Pancreas (tissue), 10 donors: ENCODE measurements at regions not wholly inside any gene's neighbourhood (a gene's known extent, or its start where the extent isn't known, plus 50 kb on each side); places are given as distances from the start of the nearest gene placed in this dataset.

Experiments used
- ATAC-seq, 4 donors: fragments of 200-7000 bp; cut with Tn5 transposase; one replicate each; pipeline versions ENCODE4 v1.8.0 to v1.9.1; 2020; ENCODE audit warnings: mild to moderate bottlenecking in 4 of 4, moderate library complexity in 4 of 4
- DNase-seq, 6 donors: peaks; one replicate each; pipeline ENCODE4 v3.0.0-alpha.2; 2020
- FAIRE-seq: peaks from 2 replicates; lab custom pipeline; 2012; peaks lifted over from hg19 to GRCh38; lab: Jason Lieb, UNC
- H3K27ac ChIP-seq, 4 donors: fragments of 200-600 bp; sonication (generic); 1 replicate in 3 of 4; 2 replicates in 1 of 4; pipeline versions ENCODE4 v1.5.0 to v1.8.0; 2020
- H3K27me3 ChIP-seq, 4 donors: fragments of 200-600 bp; one replicate each; pipeline ENCODE4 v1.8.0; 2021
- H3K36me3 ChIP-seq, 3 donors: fragments of 200-600 bp; sonication (generic) in 1 of 3; one replicate each; pipeline versions ENCODE4 v1.5.0 to v1.8.0; 2020 to 2021
- H3K4me1 ChIP-seq, 3 donors: fragments of 200-600 bp; one replicate each; pipeline ENCODE4 v1.8.0; 2021
- H3K4me3 ChIP-seq, 4 donors: fragments of 200-600 bp; sonication (generic) in 2 of 4; one replicate each; pipeline versions ENCODE4 v1.5.0 to v1.8.0; 2020 to 2021
- H3K9me3 ChIP-seq, 4 donors: fragments of 200-600 bp; one replicate each; pipeline ENCODE4 v1.8.0; 2021
- CTCF ChIP-seq, 4 donors: fragments of 200-600 bp; sonication (generic) in 3 of 4; IDR thresholded peaks; one replicate each; pipeline versions ENCODE4 v1.5.0 to v1.8.0; 2021; ENCODE audit warnings: antibody characterized with exemption in 4 of 4
- whole genome bisulfite sequencing, 2 donors: extraction: QIAGEN DNeasy Blood & Tissue Kit; methylation state at CpG; one replicate each; pipeline ENCODE4 v1.1.7; 2013; 5-methylcytosine and 5-hydroxymethylcytosine counted together
- intact Hi-C, 3 donors: fragments of 100-400 bp; cut with DNase I; formaldehyde crosslinking; loops; one replicate each; pipeline versions ENCODE4 v1.11.1 to v1.14.2; 2022
- donor health status: healthy with polysubstance abuse.
- donor health status: DM: no; HTN: no; CAD: no; lungs with moderate emphysema.
- donor health status: DM: no; HTN: no; CAD: no.
- donor health status: control.
- donor health status: control.
- donor health status: Bipolar disorder and iron deficiency.
- donor health status: DM: yes; HTN: yes; CAD: no.
- donor health status: DM: no; HTN: no; CAD: no.
- donor health status: DM: no; HTN: no; CAD: no.
- donor health status: DM: yes; HTN: yes; CAD: no.

- WGBS, 2 donors: 32 to 48% methylated on average over 1 of the region's 1 CpG
- ATAC-seq: no peak
These were observed 184.8 kb downstream of the KTN1 start for GRCh38 chr14:55764784-55765183.

GRCh38 chr14:55766071-55766470, 186.1 kb downstream of the KTN1 start:
- H3K9me3 ChIP-seq: no peaks in the 10 kb centered on the region
- FAIRE-seq (no peak), DNase-seq (no peak), ATAC-seq (no peak)
- no peak for TF ChIP-seq CTCF (IDR thresholded peaks at IDR 0.05)
- no peak overlapping the region for H3K27ac ChIP-seq
- intact Hi-C loops: no loop called here
- no peak overlapping the region for H3K4me3 ChIP-seq
- no peaks in the 10 kb centered on the region for H3K36me3 ChIP-seq
- WGBS, 2 donors: 86 to 94% methylated on average over 22 of the region's 22 CpGs
- H3K27me3 ChIP-seq: no peaks in the 10 kb centered on the region
- H3K4me1 ChIP-seq: no peaks in the 10 kb centered on the region

More at GRCh38 chr14:55764784-55765183, 184.8 kb downstream of the KTN1 start:
- FAIRE-seq (no peak), DNase-seq (no peak)
- intact Hi-C loops: no loop called here
- TF ChIP-seq CTCF (IDR thresholded peaks at IDR 0.05): no peak
- H3K9me3 ChIP-seq: no peaks in the 10 kb centered on the region
- no peak overlapping the region for H3K4me3 ChIP-seq
- H3K27me3 ChIP-seq: no peaks in the 10 kb centered on the region
- H3K27ac ChIP-seq: no peak overlapping the region
- no peaks in the 10 kb centered on the region for H3K4me1 ChIP-seq
- no peaks in the 10 kb centered on the region for H3K36me3 ChIP-seq

- WGBS, 2 donors: 93 to 98% methylated on average over 2 of the region's 2 CpGs
These were observed 187.3 kb downstream of the KTN1 start for GRCh38 chr14:55767286-55767685.

GRCh38 chr14:55769877-55770276, 189.9 kb downstream of the KTN1 start:
- intact Hi-C loops: no loop called here
- WGBS, 2 donors: 81 to 89% methylated on average over 3 of the region's 3 CpGs
- Histone ChIP-seq H3K4me3 (no peak overlapping the region), H3K9me3 (no peaks in the 10 kb centered on the region), H3K36me3 (no peaks in the 10 kb centered on the region), H3K27ac (no peak overlapping the region), H3K4me1 (no peaks in the 10 kb centered on the region), H3K27me3 (no peaks in the 10 kb centered on the region)
- no peak for FAIRE-seq
- no peak for TF ChIP-seq CTCF (IDR thresholded peaks at IDR 0.05)
- no peak for ATAC-seq
- no peak for DNase-seq

More at GRCh38 chr14:55767286-55767685, 187.3 kb downstream of the KTN1 start:
- DNase-seq: no peak
- Histone ChIP-seq H3K4me1 (no peaks in the 10 kb centered on the region), H3K36me3 (no peaks in the 10 kb centered on the region), H3K27ac (no peak overlapping the region), H3K4me3 (no peak overlapping the region), H3K27me3 (no peaks in the 10 kb centered on the region), H3K9me3 (no peaks in the 10 kb centered on the region)
- no peak for TF ChIP-seq CTCF (IDR thresholded peaks at IDR 0.05)
- intact Hi-C loops: no loop called here
- no peak for FAIRE-seq
- ATAC-seq: no peak

GRCh38 chr14:55771242-55771981, 191.4 kb downstream of the KTN1 start:
- no peak overlapping the region for H3K27ac ChIP-seq
- ATAC-seq: no peak
- H3K36me3 ChIP-seq: no peaks in the 10 kb centered on the region
- intact Hi-C loops: no loop called here
- no peaks in the 10 kb centered on the region for H3K27me3 ChIP-seq
- H3K4me3 ChIP-seq: no peak overlapping the region
- no peak for DNase-seq
- H3K9me3 ChIP-seq: no peaks in the 10 kb centered on the region
- TF ChIP-seq CTCF (IDR thresholded peaks at IDR 0.05): no peak
- peaks cover 0 to 3% (median 0%) of the 10 kb centered on the region in 3 donors for H3K4me1 ChIP-seq
- WGBS, 2 donors: 79 to 93% methylated on average over 2 of the region's 2 CpGs
- FAIRE-seq: no peak
